GM18520 (cell line): ENCODE measurements at regions not wholly inside any gene's neighbourhood (a gene's known extent, or its start where the extent isn't known, plus 50 kb on each side); places are given as distances from the start of the nearest gene placed in this dataset.
"Not testable (repeated sequence)": the region's sequence is repeated elsewhere in the genome, so short reads cannot be mapped to it uniquely, and the experiment has no call there.

Experiments
- ATAC-seq: cut with Tn5 transposase; IDR thresholded peaks from one replicate; pipeline ENCODE4 v1.9.1; 2021; ENCODE audit not compliant: unreplicated experiment

- ATAC-seq, result no peak
These were observed 124.4 kb upstream of the TOPAZ1 start for GRCh38 chr3:44117239-44117638.

GRCh38 chr3:44117736-44118135 is 124.0 kb upstream of the TOPAZ1 start:
- no peak for ATAC-seq

DNA sequence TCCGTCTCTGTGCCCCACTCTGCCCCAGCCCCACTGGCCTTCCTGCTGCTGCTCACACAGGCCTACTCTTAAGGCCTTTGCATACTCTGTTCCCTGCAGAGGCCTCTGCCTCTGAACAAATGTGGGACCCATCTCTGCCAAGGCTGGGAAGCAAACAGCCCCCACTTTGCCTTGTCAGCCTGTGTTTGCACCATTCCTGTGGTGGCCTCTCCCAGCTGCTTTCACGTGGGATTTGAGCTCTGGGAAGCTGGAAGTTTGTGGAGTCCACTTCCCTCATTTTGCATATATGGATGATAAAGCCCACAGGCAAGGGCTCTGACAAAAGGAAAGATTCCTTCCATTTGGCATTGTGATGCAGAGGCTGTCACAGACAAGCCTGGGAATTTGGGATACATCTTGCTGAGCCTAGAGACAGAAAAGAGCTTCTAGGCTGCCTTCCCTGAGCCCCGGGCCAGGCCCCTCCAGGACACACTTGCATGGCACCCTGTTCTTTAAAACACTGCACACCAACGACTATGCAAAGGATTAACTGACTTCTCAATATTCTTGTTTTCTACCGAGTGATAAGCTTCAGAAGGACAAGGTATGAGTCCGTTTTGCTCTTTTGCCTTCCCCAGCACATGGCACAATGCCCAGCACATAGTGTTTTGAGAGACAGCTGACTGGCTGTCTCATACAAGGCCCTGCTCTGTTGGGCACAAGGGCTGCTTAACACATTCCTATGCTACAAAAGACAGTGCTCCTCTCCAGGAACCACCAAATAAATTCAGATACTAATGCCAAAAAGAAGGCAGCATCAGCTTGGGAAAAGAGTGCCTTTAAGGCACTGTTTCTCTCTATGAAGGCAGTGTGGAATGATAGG is 120.7 kb upstream of the TOPAZ1 start:
- ATAC-seq, result no peak

- ATAC-seq, result no peak
These were observed 116.4 kb upstream of the TOPAZ1 start for GRCh38 chr3:44125246-44125645.

- ATAC-seq, result no peak
These were observed 115.8 kb upstream of the TOPAZ1 start for GRCh38 chr3:44125882-44126281.

DNA sequence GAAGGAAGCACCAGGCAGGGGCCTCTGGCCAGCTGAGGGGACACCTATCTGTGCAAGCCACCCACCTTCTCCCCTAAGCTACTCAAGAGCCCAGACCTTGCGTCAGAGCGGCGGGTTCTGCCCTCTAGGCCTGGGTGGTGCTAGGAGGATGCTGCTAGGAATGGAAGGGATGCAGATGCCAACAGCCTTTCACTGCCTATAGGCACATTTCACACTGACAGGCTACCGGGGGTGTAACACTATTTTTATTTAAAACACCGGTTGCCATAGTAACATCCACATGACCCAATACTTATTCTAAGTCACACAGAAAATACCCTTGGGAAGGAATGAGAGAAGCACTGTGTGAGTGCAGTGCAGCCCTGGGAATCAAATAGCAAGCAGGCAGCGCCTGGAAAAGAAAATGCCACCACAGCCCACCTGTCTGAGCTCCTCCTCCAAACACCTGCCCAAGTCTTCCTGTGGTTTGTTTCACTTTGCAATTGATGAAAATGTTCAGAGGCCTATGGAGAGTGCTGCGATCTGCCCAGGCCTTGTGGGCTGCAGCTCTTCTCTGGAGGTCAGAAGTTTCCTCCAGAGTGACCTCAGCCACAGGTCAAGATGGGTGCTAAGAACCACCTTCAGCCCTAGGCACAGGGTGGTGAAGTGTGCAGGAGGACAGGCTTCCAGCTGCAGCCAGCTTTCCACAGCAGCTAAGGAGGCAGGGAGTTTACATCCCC is 113.5 kb upstream of the TOPAZ1 start:
- ATAC-seq, result no peak

GRCh38 chr3:44130249-44130648 is 111.4 kb upstream of the TOPAZ1 start:
- ATAC-seq, result no peak

DNA sequence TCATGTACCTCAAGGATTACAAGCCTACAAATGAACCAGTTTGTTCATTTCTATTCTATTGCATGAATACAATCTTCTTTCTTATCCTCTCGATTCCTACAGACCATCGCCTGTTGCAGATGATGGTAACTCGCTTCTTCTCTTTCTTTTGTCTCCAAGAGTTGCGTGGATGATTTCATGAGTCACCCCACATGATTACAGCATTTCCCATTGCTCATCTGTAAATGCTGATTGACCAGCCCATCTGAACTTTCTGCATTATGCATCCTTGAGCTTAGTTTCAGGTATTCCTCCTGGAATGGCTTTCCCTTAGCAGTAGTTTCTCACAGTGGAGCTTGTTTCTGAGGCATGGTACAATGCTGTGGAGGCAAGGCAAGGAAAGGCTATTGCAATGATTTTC is 109.6 kb upstream of the TOPAZ1 start:
- ATAC-seq, result no peak

DNA sequence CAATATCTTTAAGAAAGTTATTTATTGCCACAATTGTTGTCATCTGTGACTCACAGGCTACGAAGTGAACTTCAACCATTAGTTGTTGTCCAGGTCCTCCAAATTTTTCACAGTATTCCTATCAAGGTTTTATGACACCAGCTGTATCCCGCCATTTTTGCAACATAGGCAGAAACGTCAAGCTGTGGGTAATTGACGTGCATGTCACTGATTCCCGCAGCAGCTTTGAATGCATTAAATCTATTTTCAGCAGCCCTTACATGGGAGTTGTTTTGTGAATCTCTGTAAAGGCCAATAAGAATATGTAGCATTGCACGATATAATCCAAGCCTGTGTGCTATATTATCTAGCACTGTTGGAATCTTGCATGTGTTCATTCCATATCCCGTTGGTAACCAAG is 109.1 kb upstream of the TOPAZ1 start:
- ATAC-seq, result no peak

- ATAC-seq, result no peak
These were observed 105.3 kb upstream of the TOPAZ1 start for GRCh38 chr3:44136421-44136820.

- ATAC-seq, result no peak
These were observed 95.6 kb upstream of the TOPAZ1 start for GRCh38 chr3:44146073-44146472.

- ATAC-seq, result no peak
These were observed 81.9 kb upstream of the TOPAZ1 start for GRCh38 chr3:44159696-44160300.

DNA sequence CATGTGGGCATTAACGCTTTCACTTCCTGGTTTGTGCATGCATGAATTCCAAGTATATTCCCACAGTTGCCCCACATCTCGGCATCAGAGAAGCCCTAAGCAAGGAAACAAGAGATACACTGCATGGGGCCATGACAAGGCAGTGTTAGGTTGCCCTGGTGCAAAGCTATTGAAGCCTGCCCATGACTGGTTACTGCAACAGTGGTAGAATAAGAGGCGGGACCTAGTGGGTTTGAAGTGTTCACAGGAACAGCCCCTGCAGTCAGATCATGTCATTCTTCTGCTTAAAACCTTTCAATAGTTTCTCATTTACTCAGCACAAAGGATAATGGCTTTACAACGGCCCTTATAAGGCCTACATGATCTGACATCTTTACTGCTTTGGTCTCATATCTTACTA is 80.9 kb upstream of the TOPAZ1 start:
- no peak for ATAC-seq

DNA sequence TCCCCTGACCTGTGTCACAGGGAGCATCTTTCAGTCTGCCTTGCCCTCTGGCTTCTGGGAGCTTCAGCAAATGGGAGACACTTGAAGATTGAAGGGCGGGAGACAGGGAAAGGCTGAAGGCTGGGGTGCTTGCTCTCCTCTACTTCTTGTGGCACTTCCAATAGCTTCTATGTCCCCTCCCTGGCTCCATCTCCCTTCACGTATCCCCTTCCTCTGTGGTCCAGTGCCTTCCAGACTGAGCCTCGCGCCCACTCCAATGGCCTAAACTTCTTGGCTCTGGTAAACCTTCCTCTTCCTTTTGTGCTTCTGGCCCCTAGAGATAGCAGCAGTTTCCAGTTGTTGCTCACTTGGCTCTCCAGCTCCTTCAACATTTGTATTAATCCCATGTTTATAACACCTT is 69.8 kb upstream of the TOPAZ1 start:
- no peak for ATAC-seq

- not testable (repeated sequence) for ATAC-seq
These were observed 69.0 kb upstream of the TOPAZ1 start for GRCh38 chr3:44172701-44173100.

- ATAC-seq, result no peak
These were observed 68.4 kb upstream of the TOPAZ1 start for GRCh38 chr3:44173263-44173662.

DNA sequence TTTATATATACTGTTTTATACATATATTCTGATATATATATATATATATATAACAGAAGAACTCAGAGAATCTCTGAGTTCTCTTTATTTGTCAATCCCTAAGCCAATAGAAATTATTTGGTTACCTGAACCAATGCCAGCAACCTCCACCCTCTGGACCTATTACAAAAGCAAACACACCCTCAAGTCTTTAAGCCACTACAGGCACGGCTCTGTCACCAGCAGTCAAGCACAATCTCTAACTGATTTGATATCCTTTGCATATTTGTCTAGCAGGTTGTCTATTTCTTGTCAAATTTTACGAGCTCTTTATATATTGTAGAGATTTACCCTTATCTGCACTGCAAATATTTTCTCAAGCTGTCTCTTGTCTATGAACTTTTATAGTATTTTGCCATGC is 66.6 kb upstream of the TOPAZ1 start:
- ATAC-seq, result no peak

GRCh38 chr3:44179246-44179645 is 62.4 kb upstream of the TOPAZ1 start:
- no peak for ATAC-seq

GRCh38 chr3:44184319-44184953 is 57.2 kb upstream of the TOPAZ1 start:
- ATAC-seq, result no peak

GRCh38 chr3:44185396-44185915 is 56.2 kb upstream of the TOPAZ1 start:
- ATAC-seq, result no peak

- ATAC-seq, result no peak
These were observed 55.5 kb upstream of the TOPAZ1 start for GRCh38 chr3:44186111-44186672.
